ENCODE measurements at regions not wholly inside any gene's neighbourhood (a gene's known extent, or its start where the extent isn't known, plus 50 kb on each side); places are given as distances from the start of the nearest gene placed in this dataset.

DNA sequence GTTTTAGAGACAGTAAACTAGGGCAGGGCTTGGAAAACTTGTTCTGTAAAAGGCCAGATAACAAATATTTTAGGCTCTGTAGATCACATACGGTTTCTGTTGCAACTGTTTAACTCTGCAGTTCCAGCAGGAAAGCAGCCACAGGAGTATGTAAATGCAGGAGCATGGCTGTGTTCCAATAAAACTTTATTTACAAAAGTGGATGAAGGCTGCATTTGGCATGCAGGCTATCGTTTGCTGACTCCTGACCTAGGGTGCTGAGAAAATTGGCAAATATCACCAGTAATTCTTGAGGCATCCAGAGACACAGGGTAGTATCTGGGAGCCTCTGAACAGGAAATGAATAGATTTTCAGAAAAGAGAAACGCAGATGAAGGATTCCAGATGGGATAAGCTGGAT, 274.0 kb downstream of the MAF start:
- no peak for DNase-seq

DNA sequence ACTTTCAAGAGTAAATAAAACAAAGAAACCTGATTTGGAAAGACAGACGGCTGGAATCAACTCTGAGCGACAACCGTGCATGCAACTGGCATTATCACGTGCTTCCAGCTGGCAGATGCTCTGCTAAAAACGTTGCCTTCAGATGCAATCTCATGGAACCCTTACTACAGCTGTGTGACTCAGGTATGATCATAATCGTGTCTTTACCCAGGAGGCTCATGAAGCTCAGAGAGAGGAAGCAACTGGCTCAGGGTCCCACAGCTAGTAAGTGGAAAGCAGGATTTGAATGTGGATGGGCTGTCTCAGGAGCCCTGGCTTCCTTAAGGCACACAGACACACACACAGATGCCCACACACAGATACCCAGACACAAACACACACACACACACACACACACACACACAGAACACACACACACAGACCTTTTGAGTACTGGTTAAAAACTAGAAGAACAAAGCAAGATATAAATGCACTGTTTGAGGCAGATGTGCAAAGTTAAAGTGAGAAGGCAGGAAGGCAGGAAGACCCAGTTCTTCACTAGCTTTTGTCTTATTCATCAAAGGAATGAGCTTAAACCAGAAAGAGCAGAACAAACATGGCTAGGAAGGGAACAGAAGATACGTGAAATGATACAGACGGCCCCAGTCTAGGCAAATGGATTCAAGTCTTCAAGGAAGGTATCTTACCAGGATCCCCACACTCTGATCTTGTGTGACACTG, 275.2 kb downstream of the MAF start:
- no peak for DNase-seq

DNA sequence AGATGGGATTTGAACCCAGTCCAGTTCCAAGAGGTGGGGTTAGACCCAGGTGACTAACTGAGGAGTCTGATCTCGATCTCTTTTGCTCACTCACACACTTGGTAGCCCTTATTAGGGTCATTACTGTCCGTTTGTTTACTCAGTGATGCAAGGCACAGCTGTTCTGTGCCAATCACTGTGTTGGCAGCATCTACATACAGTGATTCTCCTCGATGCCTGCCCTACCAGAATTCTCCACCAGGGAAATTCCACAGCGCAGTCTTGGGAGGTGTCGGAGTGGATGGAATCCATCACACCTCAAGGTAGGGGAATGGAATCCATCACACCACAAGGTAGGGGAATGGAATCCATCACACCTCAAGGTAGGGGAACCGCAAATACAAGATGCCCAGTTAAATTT, 279.6 kb downstream of the MAF start:
- no peak for DNase-seq

DNA sequence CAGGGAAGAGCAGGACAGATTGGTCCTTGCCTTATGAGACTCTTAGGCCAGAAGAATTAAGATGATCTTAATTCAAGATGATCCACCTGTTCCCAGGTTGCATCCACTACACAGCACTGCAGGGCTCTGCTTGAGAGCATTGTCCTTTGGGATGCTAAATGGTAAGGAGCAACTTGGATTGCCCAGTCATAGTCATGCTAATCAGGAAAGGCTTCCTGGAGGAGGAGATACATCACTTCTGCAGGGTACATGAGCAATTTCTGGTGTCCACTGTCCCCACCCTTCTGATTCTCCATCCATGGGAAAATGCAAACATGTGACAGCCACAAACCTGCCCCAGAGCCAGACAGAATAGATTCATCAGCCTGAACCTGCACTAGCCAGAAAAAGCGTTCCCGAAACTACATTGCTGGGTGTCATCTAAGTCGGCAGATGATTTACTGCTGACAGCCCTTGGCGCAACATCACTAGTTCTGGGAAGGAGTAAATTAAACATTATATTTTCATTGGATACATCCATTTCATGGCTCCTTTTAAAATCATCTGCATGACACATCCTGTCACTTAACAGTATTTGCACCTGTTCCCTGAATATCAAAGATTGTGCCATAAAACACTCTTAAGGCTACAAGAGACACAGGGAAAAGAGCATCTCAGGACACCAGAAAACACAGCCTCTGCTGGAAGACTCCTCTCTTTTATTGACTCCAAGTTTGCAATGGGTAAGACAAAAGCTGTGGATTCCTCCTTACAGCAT, 282.2 kb downstream of the MAF start:
- DNase-seq: no peak

DNA sequence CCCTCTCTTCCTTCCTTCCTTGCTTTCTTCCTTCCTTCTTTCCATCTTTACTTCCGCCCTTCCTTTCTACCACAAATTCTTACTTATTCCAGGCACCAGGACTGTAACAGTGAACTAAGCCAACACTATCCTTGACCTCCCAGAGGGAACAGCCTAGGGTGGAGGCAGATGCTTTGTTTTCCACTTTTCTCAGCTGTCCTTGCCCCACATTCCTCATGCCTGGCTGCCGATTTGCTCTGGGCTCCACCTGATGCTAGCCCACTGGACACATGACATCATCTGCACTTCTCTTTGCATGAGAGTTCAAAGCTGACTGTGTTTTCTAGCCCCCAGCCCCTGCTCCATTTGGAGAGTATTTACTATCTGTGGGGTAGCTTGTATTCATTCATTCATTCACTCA, 283.0 kb downstream of the MAF start:
- no peak for DNase-seq

DNA sequence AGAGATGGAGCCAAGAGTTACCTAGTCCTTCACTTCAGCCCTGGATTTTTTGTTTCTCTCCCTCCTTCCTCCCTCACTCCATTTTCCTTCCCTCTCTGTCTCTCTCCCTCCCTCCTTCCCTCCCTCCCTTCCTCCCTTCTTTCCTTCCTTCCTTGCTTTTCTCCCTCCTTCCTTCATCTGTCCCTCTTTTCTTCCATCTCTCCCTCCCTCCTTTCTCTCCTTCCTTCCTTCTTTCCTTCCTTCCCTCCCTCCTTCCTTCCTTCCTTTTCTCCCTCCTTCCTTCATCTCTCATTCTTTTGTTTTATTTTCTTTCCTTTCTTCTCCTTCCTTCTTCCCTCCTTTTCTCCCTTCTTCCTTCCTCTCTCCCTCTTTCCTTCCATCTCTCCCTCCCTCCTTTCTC, 283.5 kb downstream of the MAF start:
- no peak for DNase-seq

DNA sequence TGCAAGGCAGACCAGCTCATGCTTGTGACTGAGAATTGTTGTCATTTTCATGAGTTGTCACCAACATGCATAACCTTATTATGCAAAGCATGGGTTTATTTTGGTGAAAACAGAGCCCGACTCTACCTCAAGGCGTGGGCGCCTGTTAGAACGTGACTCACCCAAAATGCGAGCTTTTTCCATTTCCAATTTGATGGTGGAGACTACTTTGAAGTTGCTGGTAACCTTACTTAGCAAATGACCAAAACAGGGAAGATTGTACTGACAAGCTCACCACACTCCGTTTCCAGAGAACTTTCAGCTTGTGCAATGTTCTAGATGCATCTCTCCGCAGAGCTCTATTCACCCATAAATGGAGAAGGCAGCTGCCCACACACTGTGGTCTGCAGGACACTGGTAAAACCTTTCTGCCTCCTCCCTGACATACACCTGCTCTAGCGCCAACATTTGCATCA, 284.5 kb downstream of the MAF start:
- DNase-seq: no peak

DNA sequence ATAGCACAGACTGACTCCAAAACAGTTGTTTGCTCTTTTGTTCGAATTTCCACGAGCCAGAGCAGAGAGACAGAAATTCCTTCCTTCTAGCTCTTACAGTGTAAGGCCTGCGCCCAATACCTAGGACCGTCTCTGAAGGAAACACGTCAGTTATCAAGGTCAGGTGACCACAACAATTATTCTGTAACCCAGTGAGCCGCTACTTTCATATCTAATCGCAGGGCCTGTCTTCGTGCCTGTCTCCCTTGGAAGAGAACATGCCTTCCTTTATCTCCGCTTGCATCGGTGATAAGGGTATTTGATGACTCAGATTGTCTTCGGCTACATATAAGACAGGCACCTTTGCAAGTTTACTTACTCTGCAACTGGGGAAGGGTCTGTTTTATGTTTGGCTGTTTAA, 288.0 kb downstream of the MAF start:
- no peak for DNase-seq

DNA sequence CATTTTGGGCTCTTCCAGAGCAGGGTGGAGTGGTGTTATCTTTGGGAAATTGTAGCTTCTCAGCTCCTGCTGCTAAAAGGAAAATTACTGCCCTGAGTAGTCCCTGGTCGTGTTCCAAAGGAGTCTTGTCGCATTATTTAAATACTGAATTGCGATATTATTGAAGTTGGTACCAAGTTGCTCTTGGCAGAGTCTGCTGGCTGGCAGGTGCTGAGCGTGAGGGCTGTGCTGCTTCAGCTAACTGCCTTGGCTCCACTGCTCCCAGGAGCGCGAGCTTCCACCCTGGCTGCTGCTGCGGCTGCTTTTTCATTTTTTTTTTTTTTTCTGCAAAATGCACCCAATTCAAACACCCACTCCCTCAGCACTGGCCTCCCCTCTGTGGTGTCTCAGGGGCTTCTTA, 289.8 kb downstream of the MAF start:
- DNase-seq: no peak

DNA sequence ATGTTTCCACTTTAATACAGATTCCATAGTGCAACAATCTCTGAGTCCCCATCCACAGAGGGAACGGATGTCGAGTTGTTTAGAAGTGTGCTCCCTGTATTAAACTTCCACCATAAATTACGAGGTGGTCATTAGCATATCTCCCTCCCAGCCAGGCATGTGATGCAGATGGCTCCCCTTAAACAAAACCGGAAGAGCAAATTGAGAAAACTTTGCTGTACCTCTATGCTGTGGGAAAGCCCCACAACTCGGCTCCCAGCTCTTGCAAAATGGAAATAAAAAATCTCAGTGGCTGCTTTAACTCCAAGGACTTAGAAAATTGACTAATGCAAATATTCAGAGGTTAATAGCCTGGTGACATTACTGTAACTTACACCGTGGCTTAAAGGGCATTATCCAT, 290.9 kb downstream of the MAF start:
- no peak for DNase-seq

DNA sequence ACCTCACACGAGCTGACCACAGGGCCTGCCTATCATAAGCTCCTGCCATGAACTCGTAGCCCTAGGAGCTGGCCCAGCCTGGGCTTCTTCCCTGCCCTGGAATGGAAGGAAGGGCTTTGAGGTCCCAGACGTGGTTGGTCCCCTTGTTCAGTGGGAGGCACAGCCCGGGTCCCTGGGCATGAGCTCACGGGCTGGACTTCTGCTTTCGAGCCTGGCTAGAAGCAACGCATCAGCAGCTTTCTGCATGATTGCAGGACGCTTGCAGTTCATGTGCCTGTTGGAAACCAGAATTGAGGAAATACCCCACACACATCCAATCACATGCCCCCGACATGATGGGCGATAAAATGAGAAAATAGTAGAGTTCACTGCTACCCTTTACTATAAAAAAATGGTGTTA, 293.3 kb downstream of the MAF start:
- DNase-seq: no peak

DNA sequence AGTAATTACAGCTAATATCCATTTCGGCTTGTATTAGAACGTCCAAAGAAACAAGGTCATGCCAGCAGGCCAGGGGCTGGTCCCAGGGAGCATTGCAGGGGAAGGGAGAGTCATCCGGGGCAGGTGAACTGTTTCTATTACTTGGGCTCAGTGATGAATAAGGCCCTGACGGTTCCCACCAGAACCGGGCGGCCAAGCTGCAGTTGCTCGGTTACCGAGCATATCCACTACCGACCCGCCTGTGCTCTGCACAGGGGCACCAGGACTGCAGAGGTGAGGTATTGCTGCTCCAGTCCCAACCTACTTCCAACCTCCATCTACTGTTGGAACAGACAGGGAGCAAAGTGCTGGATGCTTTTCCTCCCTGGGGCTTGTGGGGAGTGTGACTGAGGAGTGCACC, 295.5 kb downstream of the MAF start:
- no peak for DNase-seq

DNA sequence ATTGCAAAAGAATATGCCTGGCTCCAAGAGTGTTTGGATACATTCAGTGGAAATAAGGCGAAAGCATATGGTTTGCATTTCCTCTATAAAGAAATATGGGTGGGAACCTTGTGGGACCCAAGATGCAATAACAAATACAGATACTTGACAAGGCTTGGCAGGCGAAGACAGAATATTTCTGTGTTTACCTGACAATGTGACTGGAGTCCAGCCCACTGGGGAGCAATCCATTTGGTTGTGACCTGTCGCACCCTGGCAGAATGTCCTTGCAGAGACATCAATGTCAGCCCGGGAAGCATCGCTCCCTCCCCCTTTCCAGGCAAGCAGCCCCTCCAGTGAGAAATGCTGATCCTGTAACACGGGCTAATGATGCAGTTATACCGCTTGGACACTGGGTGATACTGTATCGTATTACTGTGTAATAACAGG, 296.6 kb downstream of the MAF start:
- DNase-seq: no peak

DNA sequence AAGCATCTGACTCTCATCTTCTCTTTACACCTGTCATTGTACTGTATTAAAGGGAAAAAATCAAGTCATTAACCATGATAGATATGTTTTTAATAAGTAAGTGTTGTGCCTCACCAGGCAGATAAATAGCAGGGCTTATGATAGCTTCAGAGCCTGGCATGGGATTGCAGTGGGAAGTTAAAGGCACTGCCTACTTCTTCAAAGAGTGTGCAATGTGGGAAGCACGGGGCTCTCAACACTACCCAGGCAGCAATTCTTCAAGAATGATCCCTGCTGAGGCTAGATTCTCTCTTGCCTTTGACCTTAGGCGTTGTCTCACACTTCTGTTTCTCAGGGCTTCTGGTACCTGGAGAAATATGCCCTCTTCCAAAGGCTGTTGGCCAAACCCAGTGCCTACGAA, 297.3 kb downstream of the MAF start:
- DNase-seq: no peak

DNA sequence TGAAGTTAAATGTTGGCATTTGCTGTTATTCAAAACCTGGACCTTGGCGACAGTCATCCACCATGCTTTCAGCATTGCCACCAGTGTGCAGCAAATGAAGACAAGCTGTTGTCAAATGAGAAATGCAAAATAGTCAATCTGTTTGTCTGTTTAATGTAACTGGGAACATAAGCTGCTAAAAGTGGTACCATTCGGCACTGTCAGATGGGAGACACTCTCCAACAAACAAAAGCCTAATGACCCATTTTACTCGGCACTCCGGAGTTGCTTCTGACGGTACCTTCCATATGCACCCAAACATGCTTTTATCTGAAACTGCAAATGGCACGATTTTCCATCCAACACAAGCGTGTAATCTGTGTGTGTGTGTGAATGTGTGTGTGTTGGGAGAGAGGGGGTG, 297.8 kb downstream of the MAF start:
- no peak for DNase-seq

DNA sequence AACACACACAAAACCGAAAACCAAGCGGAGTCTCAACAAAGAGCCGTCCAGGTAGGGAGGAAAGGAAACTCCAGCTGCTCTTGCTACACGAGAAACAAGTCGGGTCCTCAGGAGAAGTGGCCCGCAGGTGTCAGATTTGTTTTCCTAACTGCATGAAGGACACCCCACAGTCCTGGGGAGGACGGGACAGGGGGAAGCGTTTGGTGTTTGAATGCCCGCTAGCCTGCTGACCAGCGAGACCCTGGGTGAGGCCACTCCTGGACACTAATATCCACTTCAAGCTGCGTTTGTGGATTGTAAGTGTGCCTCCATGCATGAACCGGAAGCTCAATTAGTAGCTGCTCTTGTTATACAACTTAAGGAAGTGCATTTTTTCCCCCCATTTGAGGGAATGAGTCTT, 299.5 kb downstream of the MAF start:
- no peak for DNase-seq

DNA sequence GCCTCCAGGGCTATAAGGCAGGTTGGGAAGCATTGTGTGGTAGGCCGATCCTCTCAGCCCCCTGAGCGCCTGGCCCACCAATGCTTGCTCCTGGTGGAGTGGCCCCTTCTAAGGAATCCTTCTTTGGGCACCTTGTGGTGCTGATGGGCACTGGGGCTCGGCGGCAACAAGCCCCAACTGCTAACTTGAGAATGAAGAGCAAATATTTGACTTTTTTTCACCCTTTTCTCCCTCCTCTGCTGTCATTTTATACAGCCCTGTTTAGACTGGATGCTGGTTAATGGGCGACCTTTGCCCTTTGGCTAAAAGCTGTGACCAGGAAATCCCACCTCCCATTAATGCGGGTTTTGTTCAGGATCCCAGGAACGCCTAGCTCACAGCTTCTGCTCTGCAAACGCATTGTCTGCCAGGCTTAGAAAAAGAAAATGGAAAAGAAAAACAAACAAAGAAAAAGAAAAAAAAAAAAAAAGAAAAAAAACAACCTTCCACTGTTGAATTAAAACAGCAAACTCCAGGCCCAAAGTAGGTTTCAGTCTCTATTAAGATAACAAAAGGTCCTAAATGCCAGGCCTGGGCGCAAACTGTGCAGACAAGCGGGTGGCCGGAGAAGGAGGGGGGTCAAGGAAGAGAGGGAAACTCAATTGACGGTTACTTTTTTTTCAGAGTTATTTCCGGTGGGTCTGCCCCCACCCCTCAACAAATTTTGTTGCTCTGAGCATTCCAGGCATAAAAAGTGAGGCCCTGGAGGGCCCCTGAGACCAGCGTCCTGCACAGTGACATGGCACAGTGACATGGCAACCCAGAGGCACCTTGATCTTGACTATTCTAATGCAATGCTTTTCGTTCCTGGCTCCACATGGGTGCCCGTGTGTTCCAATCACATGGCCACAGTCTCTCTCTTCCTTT, 301.4 kb downstream of the MAF start:
- no peak for DNase-seq

DNA sequence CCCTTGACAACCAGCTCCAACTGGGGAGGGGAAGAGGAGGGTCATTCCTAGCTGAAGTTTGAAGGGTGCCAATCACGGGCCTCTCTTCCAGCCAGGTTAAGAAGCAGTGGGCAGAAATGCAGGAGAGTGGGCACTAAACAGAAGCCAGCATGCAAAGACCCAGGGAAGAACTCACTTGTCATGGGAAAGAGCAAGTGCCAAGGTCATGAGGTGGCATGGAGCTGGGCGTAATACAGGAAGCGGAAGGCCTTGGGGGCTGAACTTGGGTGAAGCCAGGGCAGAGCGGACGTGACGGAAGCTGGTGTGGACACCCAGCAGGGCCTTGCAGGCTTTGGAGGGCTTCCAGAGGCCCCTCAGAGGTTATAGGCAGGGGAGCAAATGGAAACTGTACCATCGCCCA, 302.1 kb downstream of the MAF start:
- no peak for DNase-seq

DNA sequence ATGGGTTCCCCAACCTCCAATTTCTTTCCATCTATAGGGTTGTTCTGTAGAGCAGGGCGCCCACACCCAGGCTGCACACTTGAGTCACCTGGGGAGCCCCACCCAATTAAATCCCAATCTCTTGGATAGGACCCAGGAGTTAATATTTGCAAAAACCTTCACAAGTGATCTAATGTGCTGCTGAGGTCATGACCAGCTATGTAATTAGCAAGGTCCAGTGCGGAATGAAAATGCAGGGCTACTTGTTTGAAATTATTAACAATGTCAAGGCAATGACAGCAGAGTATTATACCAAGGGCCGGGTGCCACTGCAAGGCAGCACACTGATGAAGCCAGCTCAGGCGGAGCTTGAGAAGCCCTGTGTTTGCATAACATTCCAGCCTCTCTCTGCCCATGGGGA, 302.7 kb downstream of the MAF start:
- DNase-seq: no peak

DNA sequence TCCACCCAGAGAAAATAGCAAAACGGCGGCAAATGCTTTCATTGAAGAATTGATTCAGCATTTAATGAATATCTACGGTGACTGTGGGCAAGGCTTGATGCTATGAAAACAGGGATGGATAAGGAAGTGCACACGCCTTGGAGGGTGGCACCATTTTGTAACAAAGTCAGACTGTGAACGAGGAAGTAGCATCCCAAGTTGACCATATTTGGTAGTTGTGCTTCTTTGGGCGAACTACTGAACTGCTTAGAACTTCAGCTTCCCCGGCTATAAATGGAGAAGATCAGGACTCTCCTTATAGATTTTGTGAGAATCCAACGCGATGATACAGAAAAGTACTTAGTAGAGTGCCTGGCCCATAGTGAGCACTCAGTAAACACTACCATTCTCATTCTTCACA, 303.2 kb downstream of the MAF start:
- no peak for DNase-seq

DNA sequence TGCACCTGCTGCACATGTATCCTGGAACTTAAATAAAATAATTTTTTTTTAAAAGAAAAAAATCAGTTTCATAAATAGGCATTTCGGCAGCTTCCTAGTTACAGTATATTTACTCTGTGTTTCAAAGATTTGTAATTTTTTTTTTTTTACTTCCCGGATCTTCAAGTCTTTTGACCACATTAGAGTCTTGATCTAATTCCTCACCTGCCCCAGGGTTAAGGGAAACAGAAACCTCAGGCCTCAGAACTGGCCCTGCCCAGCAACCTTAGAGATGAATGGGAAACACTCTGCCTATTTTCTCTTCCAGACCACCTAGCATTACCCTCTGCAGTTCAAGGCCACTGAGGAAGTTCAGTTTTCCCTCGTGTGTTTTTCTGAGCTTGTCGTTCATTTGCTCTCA, 304.0 kb downstream of the MAF start:
- DNase-seq: no peak

DNA sequence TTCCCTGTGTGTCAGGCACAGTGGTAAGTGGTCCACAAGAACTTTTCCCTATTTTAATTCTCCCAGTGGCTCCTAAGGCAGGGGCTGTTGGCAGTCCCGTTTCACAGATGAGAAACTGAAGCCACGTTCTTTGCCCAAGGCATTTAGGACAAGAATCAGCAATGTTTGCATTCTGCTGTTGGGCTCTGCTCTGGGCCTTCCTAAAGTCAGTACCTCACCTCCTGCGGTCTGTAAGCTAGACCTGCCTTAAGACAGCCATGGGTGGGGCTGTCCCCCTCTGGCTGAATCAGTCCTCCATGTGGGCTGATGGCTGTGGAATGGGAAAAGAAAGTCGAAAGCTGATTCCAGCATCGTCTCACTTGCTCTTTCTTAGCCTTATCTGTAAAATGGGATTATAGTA, 304.8 kb downstream of the MAF start:
- no peak for DNase-seq

DNA sequence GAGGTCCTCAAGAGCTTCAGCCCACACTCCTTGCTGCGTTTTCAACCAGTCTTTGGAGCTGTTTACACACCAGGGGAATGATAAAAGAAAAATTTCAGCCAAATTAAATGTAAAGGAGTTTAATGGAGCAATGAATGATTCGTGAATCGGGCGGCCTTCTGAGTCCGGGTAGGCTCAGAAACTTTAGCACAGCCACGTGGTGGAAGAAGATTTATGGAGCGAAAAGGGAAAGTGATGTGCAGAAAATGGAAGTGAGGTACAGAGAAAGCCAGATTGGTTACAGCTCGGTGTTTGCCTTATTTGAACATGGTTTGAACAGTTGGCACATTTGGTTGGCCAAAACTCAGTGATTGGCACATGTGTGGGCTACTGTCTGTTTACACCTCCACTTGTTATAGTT, 305.4 kb downstream of the MAF start:
- DNase-seq: no peak

DNA sequence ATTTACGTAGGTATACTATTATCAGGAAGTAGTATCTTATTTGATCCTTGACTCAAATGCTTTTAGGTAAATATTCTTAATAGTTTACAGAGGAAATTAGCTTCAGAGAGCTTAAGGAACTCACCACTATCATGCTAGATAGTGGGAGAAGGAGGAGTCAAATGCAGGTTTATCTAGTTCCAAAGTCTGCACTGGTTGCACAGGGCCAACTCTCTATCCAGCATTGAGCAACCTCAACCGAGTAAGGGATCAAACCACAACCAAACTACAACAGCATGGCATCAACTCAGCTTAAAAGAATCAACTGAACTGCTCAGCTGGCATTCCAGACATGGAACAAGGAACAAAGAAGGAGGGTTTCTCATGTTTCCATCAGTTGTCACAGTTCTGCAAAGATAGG, 306.0 kb downstream of the MAF start:
- no peak for DNase-seq

Data from NCI-H1436 (cell line).